GM13976 (cell line): ENCODE measurements at regions not wholly inside any gene's neighbourhood (a gene's known extent, or its start where the extent isn't known, plus 50 kb on each side); places are given as distances from the start of the nearest gene placed in this dataset.

Experiments
- DNase-seq: peaks from one replicate; pipeline ENCODE4 v3.0.0; 2012; ENCODE audit warnings: low spot score
- in situ Hi-C: fragments of 300-500 bp; cut with MboI; formaldehyde crosslinking; loops from one replicate; pipeline ENCODE4 v1.12.0; 2022; ENCODE audit warnings: low sequenced_read_pairs, mixed read lengths, inconsistent platforms; ENCODE audit not compliant: unreplicated experiment
- TF ChIP-seq, protein P1 (sequence below): IDR thresholded peaks from 2 replicates; pipeline ENCODE4 v1.5.1; 2012; ENCODE audit warnings: borderline replicate concordance, mild to moderate bottlenecking; ENCODE audit not compliant: insufficient read depth; ENCODE audit errors: extremely low read depth, missing control alignments, control extremely low read depth

DNA sequence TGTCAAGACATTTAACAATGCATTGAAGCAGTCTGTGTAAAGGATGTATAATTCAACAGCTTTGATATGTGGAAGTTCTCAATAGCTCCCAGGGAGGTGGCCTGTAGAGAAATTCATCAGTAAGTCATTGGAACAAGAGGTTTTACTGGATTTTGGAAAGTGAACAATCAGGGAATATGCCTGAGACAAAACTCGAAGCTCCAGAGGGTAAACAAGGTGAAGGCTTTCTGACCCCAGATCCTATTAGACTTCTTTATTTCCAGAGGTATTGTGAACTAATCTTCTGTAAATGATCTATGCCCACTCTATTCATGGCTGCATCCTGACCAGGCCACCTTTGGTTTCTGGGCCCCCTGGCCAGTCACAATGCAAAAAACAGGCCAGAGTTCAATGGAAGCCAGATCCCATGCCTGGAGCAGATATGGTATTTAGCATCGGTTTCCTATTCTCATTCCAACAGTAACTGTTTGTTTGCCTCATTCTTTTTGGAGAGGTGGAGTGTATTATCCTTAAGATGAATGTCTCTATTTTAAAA lies 177.3 kb downstream of the SATB1 start:
- TF ChIP-seq, protein P1, sequence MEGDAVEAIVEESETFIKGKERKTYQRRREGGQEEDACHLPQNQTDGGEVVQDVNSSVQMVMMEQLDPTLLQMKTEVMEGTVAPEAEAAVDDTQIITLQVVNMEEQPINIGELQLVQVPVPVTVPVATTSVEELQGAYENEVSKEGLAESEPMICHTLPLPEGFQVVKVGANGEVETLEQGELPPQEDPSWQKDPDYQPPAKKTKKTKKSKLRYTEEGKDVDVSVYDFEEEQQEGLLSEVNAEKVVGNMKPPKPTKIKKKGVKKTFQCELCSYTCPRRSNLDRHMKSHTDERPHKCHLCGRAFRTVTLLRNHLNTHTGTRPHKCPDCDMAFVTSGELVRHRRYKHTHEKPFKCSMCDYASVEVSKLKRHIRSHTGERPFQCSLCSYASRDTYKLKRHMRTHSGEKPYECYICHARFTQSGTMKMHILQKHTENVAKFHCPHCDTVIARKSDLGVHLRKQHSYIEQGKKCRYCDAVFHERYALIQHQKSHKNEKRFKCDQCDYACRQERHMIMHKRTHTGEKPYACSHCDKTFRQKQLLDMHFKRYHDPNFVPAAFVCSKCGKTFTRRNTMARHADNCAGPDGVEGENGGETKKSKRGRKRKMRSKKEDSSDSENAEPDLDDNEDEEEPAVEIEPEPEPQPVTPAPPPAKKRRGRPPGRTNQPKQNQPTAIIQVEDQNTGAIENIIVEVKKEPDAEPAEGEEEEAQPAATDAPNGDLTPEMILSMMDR: no peak
- no peak for DNase-seq
- in situ Hi-C loops: no loop called here

DNA sequence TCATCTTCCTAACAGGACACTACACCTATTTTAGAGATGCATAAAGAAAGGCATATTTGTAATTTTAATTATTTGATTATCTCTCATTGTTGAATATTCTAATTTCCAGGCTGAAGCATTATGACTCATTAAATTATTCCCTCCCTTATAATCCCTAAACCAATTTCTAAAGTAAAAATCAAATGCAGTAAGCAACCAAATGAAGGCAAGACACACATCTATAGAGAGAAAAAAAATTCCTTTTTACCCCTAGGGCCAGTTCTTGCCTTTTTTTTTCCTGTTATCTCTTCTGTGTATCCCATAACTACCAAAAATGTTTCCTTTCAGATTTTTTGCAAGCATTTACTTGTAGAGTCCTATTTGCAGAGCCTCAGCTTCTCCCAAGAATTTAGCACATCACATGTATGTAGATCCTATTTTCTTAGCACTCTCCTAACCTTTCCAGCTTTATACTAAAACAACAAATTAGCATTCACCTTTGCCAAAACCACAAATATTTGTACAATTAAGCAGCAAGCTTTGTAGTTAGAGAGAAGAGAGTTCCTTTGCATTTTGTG lies 177.9 kb downstream of the SATB1 start:
- TF ChIP-seq, protein P1: no peak
- in situ Hi-C loops: no loop called here
- no peak for DNase-seq

DNA sequence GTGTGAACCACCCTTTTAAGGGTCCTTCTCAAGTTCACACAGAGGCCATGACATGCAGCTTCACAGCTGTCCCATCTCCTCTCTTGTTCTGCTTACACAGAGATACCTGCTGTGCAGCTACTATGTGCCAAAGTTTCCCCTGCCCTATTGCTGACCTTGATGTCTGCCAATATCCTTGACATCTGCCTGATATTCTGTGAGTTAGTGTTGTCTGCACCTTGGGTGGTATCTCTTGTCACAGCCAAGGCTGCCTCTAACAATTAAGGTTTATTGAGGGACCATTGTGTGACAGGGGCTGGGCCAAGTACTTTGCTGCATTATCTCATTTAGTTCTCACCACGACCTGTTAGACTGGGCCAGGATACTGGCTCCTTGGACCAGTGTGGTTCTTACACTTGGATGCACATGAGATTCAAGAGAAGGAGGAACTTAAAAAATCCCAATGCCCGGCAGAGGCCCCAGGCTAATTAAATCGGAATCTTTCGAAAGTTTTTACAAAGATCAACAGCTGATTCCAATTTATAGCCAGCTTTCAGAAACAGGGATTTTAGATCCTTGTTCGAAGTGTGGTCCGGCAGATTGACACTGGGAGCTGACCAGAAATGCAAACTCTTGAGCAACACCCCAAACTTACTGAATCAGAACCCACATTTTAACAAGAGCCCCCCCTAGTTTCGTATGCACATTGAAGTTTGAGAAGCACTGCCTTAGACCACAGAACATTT lies 178.6 kb downstream of the SATB1 start:
- in situ Hi-C loops: no loop called here
- no peak for DNase-seq
- TF ChIP-seq, protein P1: no peak

DNA sequence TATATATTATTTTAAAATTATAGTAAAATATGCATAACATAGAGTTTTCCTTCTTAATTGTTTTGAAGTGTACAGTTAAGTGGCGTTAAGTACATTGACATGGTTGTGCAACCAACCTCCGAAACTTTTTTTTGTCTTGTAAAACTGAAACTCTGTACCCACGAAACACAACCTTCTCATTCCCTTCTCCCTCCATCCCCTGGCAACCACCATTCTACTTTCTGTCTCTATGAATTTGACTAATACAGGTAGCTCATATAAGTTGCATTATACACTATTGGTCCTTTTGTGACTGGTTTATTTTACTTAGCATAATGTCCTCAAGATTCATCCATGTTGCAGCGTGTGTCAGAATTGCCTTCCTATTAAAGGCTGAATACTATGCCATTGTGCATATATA lies 179.4 kb downstream of the SATB1 start:
- in situ Hi-C loops: no loop called here
- TF ChIP-seq, protein P1: no peak
- no peak for DNase-seq

DNA sequence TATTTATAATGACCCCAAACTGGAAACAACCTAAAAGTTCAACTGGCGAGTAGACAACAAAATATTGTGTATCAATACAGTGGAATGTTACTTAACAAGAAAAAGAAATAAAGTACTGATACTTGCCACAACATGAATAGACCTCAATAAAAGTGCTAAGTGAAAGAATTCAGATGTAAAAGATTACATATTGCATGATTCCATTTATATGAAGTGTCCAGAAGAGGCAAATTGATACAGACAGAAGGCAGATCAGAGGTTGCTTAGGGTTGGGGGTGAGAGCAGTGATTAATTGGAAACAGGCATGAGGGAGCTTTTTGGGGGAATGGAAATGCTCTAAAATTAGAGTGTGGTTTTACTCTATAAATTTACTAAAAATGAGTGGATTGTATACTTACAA lies 183.3 kb downstream of the SATB1 start:
- no peak for DNase-seq
- TF ChIP-seq, protein P1: no peak
- in situ Hi-C loops: no loop called here

DNA sequence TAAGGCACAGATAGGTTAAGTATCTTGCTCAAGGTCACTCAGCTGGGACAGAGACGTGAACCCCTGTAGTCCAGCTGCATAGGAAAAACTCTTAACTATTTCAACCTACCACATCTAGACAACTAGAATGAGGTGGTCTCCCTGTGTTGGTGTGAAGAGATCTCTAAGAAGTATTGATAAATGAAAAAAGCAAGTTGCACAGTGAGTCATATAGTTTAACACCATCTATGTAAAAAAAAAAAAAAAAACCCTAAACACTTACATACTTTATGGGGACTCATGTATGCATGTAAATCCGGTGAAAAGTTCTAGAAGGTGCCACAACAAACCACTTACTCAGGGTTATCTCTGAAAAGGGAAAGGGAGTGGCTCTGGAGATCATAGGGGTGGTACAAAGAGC lies 185.5 kb downstream of the SATB1 start:
- TF ChIP-seq, protein P1: no peak
- in situ Hi-C loops: no loop called here

More for the DNA sequence above, 185.5 kb downstream of the SATB1 start:
- no peak for DNase-seq
